Umbilical cord (tissue), 1 donor: ENCODE measurements at regions not wholly inside any gene's neighbourhood (a gene's known extent, or its start where the extent isn't known, plus 50 kb on each side); places are given as distances from the start of the nearest gene placed in this dataset.
A peak's percentile ranks its signal among the peaks of the same experiment; 100 is the strongest.

Source experiments
- DNase-seq: peaks from one replicate; pipeline ENCODE4 v3.0.0-alpha.2; 2015; ENCODE audit warnings: low spot score

GRCh38 chr3:137204409-137204808 lies 246.6 kb downstream of the IL20RB start:
- DNase-seq = peak; percentile 73

DNA sequence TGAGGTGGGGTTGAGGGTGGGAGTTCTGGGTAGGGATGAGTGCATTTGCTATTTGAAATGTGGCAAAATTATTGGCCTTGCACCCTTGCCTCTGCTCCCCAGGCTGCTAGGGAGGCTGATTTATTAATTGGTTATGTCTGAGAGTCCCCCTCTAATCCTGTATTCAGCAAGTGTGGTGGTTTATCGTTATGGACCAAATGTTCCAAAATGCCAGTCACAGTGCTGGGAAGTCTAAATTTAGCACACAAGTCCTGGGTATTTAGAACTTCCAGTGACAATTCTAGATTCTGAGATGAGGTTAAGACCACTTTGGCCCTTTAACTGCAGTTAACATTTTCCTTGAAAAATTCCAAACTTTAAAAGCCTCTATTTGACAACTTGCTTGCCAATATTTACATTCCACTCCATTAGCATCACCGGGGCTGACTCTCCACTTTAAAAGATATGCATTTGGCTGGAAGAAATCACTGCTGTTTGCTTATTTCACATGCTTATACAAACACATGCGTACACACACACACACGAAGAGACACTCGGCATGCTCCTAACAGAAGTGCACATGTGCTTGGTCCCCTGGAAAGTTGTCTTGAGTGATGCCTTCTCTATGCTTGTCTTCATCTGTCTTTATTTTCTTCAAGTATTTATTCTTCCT lies 247.7 kb downstream of the IL20RB start:
- peak; percentile 55 for DNase-seq

DNA sequence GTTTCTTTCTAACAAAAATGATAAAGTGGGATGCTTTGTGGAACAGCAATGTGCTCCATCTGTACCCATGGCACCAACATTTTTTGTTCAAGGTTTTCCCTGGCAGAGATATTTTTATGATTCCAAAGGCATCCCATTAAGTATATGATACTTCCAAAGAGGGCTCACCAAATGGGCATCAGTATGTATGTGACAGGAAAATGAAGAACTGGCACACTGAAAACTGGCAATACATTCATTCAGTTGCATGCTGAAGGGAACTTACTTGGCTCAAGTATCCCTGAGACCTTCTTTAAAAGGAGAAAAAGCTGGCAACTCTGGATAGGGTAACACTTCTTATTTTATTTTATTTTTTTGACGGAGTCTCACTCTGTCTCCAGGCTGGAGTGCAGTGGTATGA lies 249.8 kb downstream of the IL20RB start:
- DNase-seq = no peak

DNA sequence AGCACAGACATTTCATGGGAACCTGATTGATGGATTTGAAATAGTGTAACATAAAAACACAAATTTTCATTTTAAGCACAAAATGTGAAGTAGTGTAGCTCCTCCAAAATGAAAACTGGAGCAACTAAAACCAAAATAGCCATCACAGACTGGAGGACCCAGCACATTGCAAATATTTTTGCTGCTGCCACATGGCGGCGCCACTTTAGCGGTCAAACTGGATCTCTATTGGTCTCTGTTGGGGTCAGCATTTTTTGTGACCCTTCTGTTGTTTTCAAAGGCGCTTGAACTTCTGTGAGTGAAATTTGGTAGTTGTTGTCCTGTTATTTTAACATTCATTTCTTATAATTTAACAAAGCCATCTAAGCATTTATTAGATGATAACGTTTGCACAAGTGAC lies 259.9 kb downstream of the IL20RB start:
- DNase-seq = no peak

DNA sequence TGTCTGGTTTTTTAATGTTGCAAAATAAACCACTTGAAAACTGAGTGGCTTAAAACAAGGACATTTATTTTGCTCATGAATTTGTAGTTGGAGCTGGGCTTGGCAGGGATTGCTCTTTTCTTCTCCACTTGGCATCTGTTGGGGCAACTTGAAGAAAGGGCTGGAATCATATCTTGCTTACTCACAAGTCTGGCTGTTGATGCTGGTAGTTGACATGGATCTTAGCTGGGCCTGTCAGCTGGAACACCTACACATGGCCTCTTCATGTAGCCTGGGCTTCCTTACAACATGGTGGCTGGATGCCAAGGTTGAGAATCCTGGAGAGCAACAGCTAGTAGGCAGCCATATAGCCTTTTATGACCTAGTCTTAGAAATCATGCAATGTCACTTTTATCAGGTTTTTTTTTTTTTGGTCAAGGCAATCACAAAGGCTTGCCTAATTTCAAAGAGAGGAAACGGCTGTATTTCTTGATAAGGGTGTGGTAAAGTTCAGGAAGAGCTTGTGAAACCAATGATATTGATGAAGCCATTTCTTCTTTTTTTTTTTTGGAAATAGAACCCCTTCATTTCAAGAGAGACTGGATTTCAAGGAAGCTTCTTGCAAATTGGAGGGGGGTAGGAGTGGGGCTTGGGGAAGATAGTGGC lies 262.1 kb downstream of the IL20RB start:
- DNase-seq = no peak

- DNase-seq = no peak
These were observed 265.0 kb downstream of the IL20RB start for GRCh38 chr3:137222736-137223225.

- no peak for DNase-seq
These were observed 266.7 kb downstream of the IL20RB start for GRCh38 chr3:137224464-137224863.

GRCh38 chr3:137242836-137243400 lies 285.1 kb downstream of the IL20RB start:
- no peak for DNase-seq

- no peak for DNase-seq
These were observed 288.7 kb downstream of the IL20RB start for GRCh38 chr3:137246491-137246890.

DNA sequence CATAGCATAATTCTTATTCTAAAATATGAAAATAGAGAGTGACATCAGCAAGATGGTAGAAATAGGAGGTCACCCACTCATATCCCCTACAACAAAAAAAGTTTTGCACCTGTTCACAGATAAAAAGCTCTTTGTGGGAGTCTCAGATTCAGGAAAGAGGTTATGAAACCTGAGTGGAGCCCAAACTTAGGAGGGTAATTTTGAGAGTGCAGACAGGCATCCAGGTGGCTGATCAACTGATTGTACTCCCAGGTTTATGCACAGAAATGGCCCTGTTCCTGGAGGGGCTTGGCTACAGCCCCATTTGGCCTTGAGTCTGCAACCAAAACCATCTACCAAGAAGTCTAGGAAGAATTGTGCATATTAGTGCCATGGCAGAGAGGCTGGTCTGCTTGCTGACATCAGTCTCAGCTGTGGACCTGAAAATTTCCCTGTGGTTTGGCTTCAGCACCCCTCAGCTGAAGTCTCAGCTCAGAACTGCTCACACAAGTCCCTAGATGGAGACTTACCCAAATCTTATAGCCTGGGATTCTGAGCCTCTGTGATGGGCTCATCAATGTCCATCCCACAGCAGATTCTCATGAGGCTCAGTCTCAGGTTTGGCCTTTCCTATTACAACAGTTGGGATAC lies 291.6 kb downstream of the IL20RB start:
- DNase-seq = no peak

DNA sequence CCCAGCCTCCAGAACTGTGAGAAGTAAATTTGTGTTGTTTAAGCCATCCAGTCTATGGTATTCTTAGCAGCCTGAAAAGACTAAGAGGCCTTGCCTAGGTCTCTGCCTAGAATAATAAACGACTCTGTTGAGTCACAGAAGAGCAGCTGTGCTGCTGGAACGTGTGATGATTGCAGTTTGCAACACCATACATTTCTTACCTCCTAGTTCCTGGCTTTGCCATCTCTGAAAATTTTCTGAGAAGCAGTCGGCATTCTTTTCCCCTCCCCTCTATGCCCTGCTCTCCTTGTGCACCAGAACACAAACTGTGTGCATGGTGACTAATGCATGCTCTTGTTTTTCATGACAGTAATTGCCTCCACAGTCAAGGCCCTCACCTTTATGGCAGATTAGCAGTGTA lies 301.3 kb downstream of the IL20RB start:
- peak; percentile 33 for DNase-seq

GRCh38 chr3:137259701-137260100 lies 301.9 kb downstream of the IL20RB start:
- DNase-seq = peak; percentile 47

GRCh38 chr3:137264071-137264820 lies 306.5 kb downstream of the IL20RB start:
- DNase-seq = peak; percentile 95

- DNase-seq = no peak
These were observed 307.1 kb downstream of the IL20RB start for GRCh38 chr3:137264843-137265330.

- no peak for DNase-seq
These were observed 325.1 kb downstream of the IL20RB start for GRCh38 chr3:137282871-137283270.

GRCh38 chr3:137285924-137286323 lies 328.1 kb downstream of the IL20RB start:
- no peak for DNase-seq

- DNase-seq = no peak
These were observed 335.3 kb downstream of the IL20RB start for GRCh38 chr3:137293086-137293485.

- no peak for DNase-seq
These were observed 336.4 kb downstream of the IL20RB start for GRCh38 chr3:137294139-137294538.

DNA sequence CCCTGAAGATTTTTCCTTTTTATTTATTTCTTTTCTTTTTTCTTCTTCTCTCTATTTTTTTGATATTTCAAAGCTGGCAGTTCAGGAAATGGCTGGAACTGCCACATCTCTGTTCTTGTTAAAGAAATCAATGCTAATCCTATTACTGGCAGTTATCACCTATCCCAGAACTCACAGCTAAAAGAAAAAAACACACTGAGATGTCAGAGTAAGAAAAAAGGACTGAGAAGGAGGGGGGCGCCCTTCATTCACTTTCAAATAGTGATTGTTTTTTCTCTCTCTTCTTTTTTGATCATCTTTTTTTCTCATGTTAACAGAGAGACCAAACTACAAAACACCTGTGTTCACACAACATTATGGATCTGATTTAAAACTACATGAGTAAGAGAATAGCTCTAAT lies 337.1 kb downstream of the IL20RB start:
- no peak for DNase-seq

DNA sequence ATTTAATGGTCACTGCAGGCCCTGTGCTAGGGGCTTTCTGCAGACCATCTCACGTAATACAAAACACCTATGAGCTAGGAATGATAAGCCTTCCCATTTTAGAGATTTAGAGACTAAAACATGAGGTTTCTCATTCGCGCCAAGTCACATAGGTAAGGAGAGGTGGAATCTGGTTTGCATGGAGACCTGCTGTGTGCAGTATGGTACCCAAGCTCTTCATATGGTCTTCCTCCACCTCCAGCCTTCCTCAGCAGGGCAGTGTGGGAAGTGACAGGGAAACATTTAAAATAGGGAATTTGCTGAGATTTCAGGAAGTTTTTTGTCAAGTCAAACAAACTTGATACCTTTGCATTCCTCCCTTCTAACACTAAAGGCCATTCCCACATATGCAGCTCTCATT lies 337.6 kb downstream of the IL20RB start:
- DNase-seq = no peak

GRCh38 chr3:137296116-137296515 lies 338.3 kb downstream of the IL20RB start:
- no peak for DNase-seq

DNA sequence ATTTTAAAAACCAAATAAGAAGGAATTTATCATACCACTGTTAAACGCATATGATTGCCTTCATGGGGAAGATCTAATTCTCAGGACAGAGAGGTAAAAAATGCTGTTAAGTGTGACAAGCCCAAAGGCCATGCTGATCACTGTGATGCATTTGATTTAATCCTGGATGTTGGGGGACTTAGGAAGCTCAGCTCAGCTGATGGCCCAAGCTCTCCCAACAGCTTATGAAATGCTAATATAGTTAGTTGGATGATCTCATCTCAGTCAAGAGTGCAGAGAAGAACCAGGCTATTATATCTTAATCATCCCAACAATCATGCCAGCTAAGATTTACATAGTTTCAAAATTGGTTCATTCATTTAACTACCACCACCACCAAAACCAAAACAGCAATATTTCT lies 340.0 kb downstream of the IL20RB start:
- DNase-seq = peak; percentile 3
